ENCODE measurements at regions not wholly inside any gene's neighbourhood (a gene's known extent, or its start where the extent isn't known, plus 50 kb on each side); places are given as distances from the start of the nearest gene placed in this dataset.

GRCh38 chr17:12421646-12422306, 243.9 kb upstream of the MYOCD start:
- no peak for TF ChIP-seq CTCF (conservative IDR thresholded peaks at IDR 0.05; ENCODE audit: low read length)
- no peak overlapping the region for H3K4me3 ChIP-seq (ENCODE audit: low read length)
- no peak for DNase-seq (ENCODE audit: low read depth)

DNA sequence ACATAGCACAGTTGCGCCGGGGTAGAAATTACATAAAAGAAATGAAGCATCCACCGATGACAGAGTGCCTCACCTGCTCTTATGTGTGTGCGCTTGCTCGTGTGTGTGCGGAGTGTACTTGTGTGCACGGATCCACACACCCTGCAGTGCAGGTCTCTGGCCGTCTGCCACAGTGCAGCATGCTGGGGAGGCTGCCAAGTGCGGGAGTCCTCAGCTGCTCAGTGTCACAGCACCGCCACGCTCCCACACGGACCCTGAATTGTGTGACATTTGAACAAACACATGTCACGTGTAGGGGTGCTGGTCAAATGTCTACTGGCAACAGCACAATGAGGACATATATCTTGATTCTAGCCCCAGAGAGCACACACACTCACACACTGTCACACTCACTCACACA, 243.0 kb upstream of the MYOCD start:
- no peak for DNase-seq (ENCODE audit: low read depth)
- no peak for TF ChIP-seq CTCF (conservative IDR thresholded peaks at IDR 0.05; ENCODE audit: low read length)

GRCh38 chr17:12423337-12423736, 242.4 kb upstream of the MYOCD start:
- no peak overlapping the region for H3K4me3 ChIP-seq (ENCODE audit: low read length)
- no peak for TF ChIP-seq CTCF (conservative IDR thresholded peaks at IDR 0.05; ENCODE audit: low read length)
- DNase-seq (ENCODE audit: low read depth) = no peak

More for the DNA sequence above, 243.0 kb upstream of the MYOCD start:
- no peak overlapping the region for H3K4me3 ChIP-seq (ENCODE audit: low read length)

- TF ChIP-seq CTCF (conservative IDR thresholded peaks at IDR 0.05; ENCODE audit: low read length) = no peak
- no peak for DNase-seq (ENCODE audit: low read depth)
- no peak overlapping the region for H3K4me3 ChIP-seq (ENCODE audit: low read length)
Measured at GRCh38 chr17:12429116-12429515, 236.6 kb upstream of the MYOCD start.

DNA sequence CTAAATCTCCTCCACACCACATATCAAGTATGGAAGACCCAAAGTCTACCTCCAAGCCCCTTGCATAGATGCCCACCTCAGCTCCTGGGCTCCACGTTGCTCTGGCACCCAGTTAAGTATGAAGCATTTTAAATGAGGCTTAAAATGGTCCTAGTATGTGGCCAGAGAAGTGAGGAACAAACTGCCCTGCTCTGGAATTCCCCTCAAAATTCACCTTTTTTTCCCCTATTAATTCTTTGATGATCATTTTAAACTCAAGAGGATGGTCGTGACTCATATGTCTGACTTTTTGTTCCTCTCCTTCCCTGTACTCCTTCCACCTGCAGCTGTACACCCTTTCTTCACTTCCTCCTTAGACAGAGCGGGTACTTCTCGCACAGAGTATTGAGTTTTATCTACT, 234.5 kb upstream of the MYOCD start:
- DNase-seq (ENCODE audit: low read depth) = no peak
- no peak for TF ChIP-seq CTCF (conservative IDR thresholded peaks at IDR 0.05; ENCODE audit: low read length)
- H3K4me3 ChIP-seq (ENCODE audit: low read length) = no peak overlapping the region

DNA sequence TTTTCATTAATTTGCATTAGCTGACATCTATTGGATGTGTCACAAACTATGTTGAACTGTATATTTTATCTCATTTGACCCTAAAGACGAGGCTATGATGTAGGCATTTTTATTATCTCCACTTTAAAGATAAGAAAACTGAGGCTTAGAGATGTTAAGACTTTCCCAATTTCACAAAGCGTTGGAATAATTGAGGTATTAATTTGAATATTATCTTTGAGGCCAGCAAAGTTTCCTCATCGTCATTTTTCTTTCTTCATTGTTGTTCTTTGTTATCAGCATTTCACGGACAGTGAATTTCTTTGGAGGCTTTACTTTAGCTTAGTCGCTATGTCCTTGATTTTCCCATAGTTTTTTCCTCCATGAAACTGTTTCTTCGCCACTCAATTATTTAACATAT, 227.5 kb upstream of the MYOCD start:
- no peak for TF ChIP-seq CTCF (conservative IDR thresholded peaks at IDR 0.05; ENCODE audit: low read length)
- DNase-seq (ENCODE audit: low read depth) = no peak
- no peak overlapping the region for H3K4me3 ChIP-seq (ENCODE audit: low read length)

GRCh38 chr17:12438813-12439586, 226.7 kb upstream of the MYOCD start:
- no peak for DNase-seq (ENCODE audit: low read depth)
- no peak for TF ChIP-seq CTCF (conservative IDR thresholded peaks at IDR 0.05; ENCODE audit: low read length)
- no peak overlapping the region for H3K4me3 ChIP-seq (ENCODE audit: low read length)

All from AG10803 (cell line).